ENCODE measurements at regions not wholly inside any gene's neighbourhood (a gene's known extent, or its start where the extent isn't known, plus 50 kb on each side); places are given as distances from the start of the nearest gene placed in this dataset.

DNA sequence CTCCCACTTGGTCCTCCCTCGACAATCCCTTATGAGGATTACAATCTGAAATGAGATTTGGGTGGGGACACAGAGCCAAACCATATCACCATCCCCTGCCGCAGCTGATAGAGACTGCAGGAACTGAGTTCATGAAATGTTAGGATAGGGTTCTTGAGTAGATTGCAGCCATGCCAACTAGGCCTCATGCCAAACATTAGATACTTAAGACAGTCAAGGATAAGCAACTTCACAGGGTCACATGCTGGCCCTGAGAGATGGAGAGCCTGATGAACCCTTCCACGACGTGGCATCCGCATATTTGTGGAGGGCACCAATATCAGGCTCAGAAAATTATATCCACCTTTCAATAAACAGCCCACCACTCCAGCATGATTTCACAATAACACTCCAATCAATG is 121.3 kb downstream of the ALDH8A1 start:
- H3K4me3 ChIP-seq = no peak overlapping the region
- intact Hi-C loops (cut with DNase I) = loop anchor here (10.0 kb wide), 1 partner anchor 454 kb away; no protein-coding TSS in a partner anchor

GRCh38 chr6:134826889-134827737 is 122.8 kb downstream of the ALDH8A1 start:
- DNase-seq (ENCODE audit: low spot score in 2 of 2) = peak; percentile 42 to 92
- TF ChIP-seq CTCF (IDR thresholded peaks at IDR 0.05) = peak in 2 of 3 experiments; percentile 5 to 17
- Histone ChIP-seq H3K36me3 (no peaks in the 10 kb centered on the region), H3K4me1 (peaks cover 0 to 6% of the 10 kb centered on the region in 2 donors), H3K27ac (peak overlapping the region; percentile 43 to 64), H3K27me3 (no peaks in the 10 kb centered on the region), H3K9me3 (no peaks in the 10 kb centered on the region), H3K4me3 (no peak overlapping the region)
- intact Hi-C loops (cut with DNase I) = loop anchor here (10.0 kb wide), 1 partner anchor 452 kb away; no protein-coding TSS in a partner anchor

More for the DNA sequence above, 121.3 kb downstream of the ALDH8A1 start:
- no peak for TF ChIP-seq CTCF (IDR thresholded peaks at IDR 0.05)
- H3K27ac ChIP-seq = no peak overlapping the region
- peaks cover 0 to 6% of the 10 kb centered on the region in 2 donors for H3K4me1 ChIP-seq
- peak in 1 of 2 donors; percentile 22 for DNase-seq (ENCODE audit: low spot score in 2 of 2)
- H3K36me3 ChIP-seq = no peaks in the 10 kb centered on the region
- no peaks in the 10 kb centered on the region for H3K27me3 ChIP-seq
- no peaks in the 10 kb centered on the region for H3K9me3 ChIP-seq

DNA sequence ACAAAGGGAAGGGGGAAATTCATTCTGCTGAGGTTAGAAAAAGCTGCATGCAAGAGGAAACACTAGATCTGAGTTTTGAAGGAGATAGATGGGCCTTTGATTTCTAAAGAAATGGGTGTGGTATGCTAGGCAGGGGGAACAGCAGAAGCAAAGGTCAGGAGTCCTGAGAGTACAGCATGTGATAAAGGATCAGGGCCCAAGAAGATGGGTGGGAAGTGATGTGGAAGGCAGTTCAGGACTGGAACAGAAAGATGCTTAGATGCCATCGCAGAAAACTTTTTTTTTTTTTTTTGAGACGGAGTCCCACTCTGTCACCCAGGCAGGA is 126.2 kb downstream of the ALDH8A1 start:
- Histone ChIP-seq H3K36me3 (no peaks in the 10 kb centered on the region), H3K4me1 (peaks cover 0 to 6% of the 10 kb centered on the region in 2 donors), H3K27ac (no peak overlapping the region), H3K27me3 (no peaks in the 10 kb centered on the region), H3K4me3 (no peak overlapping the region), H3K9me3 (no peaks in the 10 kb centered on the region)
- intact Hi-C loops (cut with DNase I) = loop anchor here (1.0 to 10.0 kb wide), 5 partner anchors 59 to 667 kb away; no protein-coding TSS in a partner anchor
- TF ChIP-seq CTCF (IDR thresholded peaks at IDR 0.05) = no peak
- DNase-seq (ENCODE audit: low spot score in 2 of 2) = no peak

DNA sequence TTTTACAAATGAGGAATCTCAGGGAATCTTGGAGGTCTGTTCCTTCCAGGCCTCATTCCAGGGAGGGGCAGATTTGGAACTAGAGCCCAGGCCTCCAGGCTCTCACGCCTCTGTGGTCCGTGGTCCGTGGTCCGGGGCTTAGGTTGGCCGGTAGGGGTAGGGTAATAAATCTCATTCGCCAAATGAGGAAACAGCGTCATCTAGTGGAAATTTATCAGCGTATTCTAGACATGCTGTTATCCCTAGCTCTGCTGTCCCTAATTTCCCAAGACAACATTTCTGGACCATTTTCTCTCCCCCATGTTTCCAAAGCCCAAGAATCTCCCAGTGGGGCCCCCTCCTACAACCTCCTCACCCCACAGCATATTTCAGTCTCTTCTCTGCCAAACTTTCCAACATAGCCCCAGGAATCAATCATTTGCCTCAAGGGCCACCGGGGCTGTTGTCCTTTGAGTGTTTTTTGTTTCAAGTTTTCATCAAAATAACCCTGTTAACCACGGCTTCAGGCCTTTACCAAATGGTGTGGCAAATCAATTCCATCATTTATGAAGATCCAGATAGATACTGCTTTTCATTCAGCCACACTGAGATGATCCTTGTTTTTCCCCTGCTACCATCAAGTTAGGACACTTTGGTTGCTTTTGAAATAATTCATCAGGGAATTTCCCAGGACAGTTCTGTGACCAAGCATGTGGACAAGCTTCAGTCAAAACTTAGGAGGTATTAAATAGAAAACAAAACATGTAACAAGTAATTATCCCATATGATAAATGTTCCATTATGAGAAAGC is 126.8 kb downstream of the ALDH8A1 start:
- intact Hi-C loops (cut with DNase I) = loop anchor here (1.0 to 10.0 kb wide), 5 partner anchors 60 to 666 kb away; no protein-coding TSS in a partner anchor
- Histone ChIP-seq H3K9me3 (no peaks in the 10 kb centered on the region), H3K27ac (no peak overlapping the region), H3K27me3 (no peaks in the 10 kb centered on the region), H3K4me3 (no peak overlapping the region), H3K36me3 (no peaks in the 10 kb centered on the region), H3K4me1 (peaks cover 0 to 6% of the 10 kb centered on the region in 2 donors)
- DNase-seq (ENCODE audit: low spot score in 2 of 2) = no peak
- peak; percentile 80 to 82 (median 82) for TF ChIP-seq CTCF (IDR thresholded peaks at IDR 0.05)

DNA sequence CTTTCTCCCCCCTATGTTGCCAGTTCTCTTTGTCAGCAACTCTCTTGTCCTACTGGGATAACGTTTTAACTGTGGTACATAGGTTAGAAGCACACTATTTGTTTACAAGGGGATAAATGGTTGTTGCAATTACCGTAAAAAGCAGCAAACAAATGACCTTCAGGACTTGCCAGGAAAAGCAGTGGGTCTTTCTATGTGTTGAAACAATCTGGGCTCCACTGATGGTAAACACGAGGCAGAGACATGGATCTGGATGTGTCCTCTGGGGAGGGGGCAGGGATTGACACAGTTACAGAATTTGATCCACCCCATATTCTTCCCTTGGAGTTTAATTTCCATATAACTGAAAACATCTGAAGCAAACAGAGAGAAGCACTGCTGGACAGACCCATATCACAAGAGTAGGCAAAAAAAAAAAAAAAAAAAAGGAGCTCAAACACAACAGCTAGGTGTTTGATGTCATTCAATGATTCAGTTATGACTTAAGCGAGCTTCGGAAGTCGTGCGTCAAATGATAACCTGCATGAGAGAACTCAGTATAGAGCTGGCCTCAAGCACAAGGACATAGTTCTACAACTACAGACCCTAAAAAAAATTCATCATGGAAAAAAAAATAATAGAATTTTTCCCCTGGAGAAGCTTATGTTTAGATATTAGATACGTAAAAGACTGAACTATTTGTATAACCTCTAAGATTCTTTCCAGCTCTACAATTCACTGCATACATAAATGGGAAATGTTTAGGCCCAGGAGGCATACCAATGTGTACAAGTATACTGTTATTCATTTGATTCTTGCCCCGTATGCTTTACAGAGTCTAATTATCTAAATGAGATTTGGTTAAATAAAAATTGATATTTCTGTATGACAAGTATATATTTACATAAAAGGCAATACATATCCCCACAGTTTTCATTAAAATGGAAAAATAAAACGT is 127.7 kb downstream of the ALDH8A1 start:
- no peak for DNase-seq (ENCODE audit: low spot score in 2 of 2)
- no peak for TF ChIP-seq CTCF (IDR thresholded peaks at IDR 0.05)
- Histone ChIP-seq H3K4me1 (peaks cover 0 to 2% of the 10 kb centered on the region in 2 donors), H3K9me3 (no peaks in the 10 kb centered on the region), H3K36me3 (no peaks in the 10 kb centered on the region), H3K4me3 (no peak overlapping the region), H3K27me3 (no peaks in the 10 kb centered on the region), H3K27ac (no peak overlapping the region)
- intact Hi-C loops (cut with DNase I) = loop anchor here (2.0 to 10.0 kb wide), 4 partner anchors 61 to 665 kb away; no protein-coding TSS in a partner anchor

Measured in ascending aorta (tissue), 2 donors.